GM21825 (cell line): ENCODE measurements at regions not wholly inside any gene's neighbourhood (a gene's known extent, or its start where the extent isn't known, plus 50 kb on each side); places are given as distances from the start of the nearest gene placed in this dataset.
"Not testable (repeated sequence)": the region's sequence is repeated elsewhere in the genome, so short reads cannot be mapped to it uniquely, and the experiment has no call there.

Experiments used
- ATAC-seq: cut with Tn5 transposase; IDR thresholded peaks from one replicate; pipeline ENCODE4 v1.9.1; 2021; ENCODE audit warnings: mild to moderate bottlenecking, moderate library complexity; ENCODE audit not compliant: unreplicated experiment

- ATAC-seq, result not testable (repeated sequence)
These were observed 153.8 kb downstream of the LAT start for GRCh38 chr16:29138698-29139097.

- ATAC-seq, result not testable (repeated sequence)
These were observed 153.2 kb downstream of the LAT start for GRCh38 chr16:29137894-29138662.

- not testable (repeated sequence) for ATAC-seq
These were observed 152.6 kb downstream of the LAT start for GRCh38 chr16:29137461-29137860.

GRCh38 chr16:29136916-29137315 lies 152.1 kb downstream of the LAT start:
- ATAC-seq, result not testable (repeated sequence)

GRCh38 chr16:29136046-29136696 lies 151.3 kb downstream of the LAT start:
- not testable (repeated sequence) for ATAC-seq

GRCh38 chr16:29135098-29135497 lies 150.2 kb downstream of the LAT start:
- not testable (repeated sequence) for ATAC-seq

GRCh38 chr16:29133681-29134430 lies 149.0 kb downstream of the LAT start:
- ATAC-seq, result not testable (repeated sequence)

GRCh38 chr16:29132869-29133268 lies 148.0 kb downstream of the LAT start:
- not testable (repeated sequence) for ATAC-seq

- ATAC-seq, result not testable (repeated sequence)
These were observed 147.6 kb downstream of the LAT start for GRCh38 chr16:29132444-29132843.

GRCh38 chr16:29130901-29131851 lies 146.3 kb downstream of the LAT start:
- ATAC-seq, result not testable (repeated sequence)

- ATAC-seq, result not testable (repeated sequence)
These were observed 145.4 kb downstream of the LAT start for GRCh38 chr16:29130131-29130711.

GRCh38 chr16:29129458-29130038 lies 144.7 kb downstream of the LAT start:
- ATAC-seq, result not testable (repeated sequence)

GRCh38 chr16:29128732-29129457 lies 144.0 kb downstream of the LAT start:
- not testable (repeated sequence) for ATAC-seq

- ATAC-seq, result not testable (repeated sequence)
These were observed 143.1 kb downstream of the LAT start for GRCh38 chr16:29127806-29128420.

GRCh38 chr16:29126616-29127015 lies 141.8 kb downstream of the LAT start:
- ATAC-seq, result no peak

GRCh38 chr16:29126057-29126494 lies 141.2 kb downstream of the LAT start:
- ATAC-seq, result no peak

GRCh38 chr16:29124828-29125227 lies 140.0 kb downstream of the LAT start:
- ATAC-seq, result no peak

GRCh38 chr16:29124162-29124561 lies 139.3 kb downstream of the LAT start:
- not testable (repeated sequence) for ATAC-seq
